Smooth muscle cell (in vitro differentiated cells): ENCODE measurements at regions not wholly inside any gene's neighbourhood (a gene's known extent, or its start where the extent isn't known, plus 50 kb on each side); places are given as distances from the start of the nearest gene placed in this dataset.

Experiments used
- DNase-seq: peaks from one replicate; lab custom pipeline; 2025; ENCODE audit not compliant: unreplicated experiment; lab: John Stamatoyannopoulos, UW
- H2AFZ ChIP-seq: fragments of 200-600 bp; sonication (generic); 2 replicates; pipeline ENCODE4 v1.6.0; 2016; ENCODE audit warnings: antibody characterized with exemption, low read depth, mild to moderate bottlenecking
- H3F3A ChIP-seq: fragments of 200-600 bp; sonication (generic); 2 replicates; pipeline ENCODE4 v1.6.0; 2017; ENCODE audit warnings: antibody characterized with exemption, low read depth
- H3K27ac ChIP-seq: fragments of 200-600 bp; sonication (generic); 2 replicates; pipeline ENCODE4 v1.5.1; 2016; ENCODE audit warnings: low read depth, mild to moderate bottlenecking
- H3K27me3 ChIP-seq: fragments of 200-600 bp; sonication (generic); 2 replicates; pipeline ENCODE4 v1.6.1; 2016; ENCODE audit warnings: low read depth, mild to moderate bottlenecking
- H3K36me3 ChIP-seq: fragments of 200-600 bp; sonication (generic); 2 replicates; pipeline ENCODE4 v1.5.1; 2016; ENCODE audit warnings: low read depth
- H3K4me1 ChIP-seq: fragments of 200-600 bp; sonication (generic); 2 replicates; pipeline ENCODE4 v1.5.1; 2016; ENCODE audit warnings: low read depth
- H3K4me2 ChIP-seq: fragments of 200-600 bp; sonication (generic); 2 replicates; pipeline ENCODE4 v1.6.0; 2016; ENCODE audit warnings: mild to moderate bottlenecking
- H3K4me3 ChIP-seq: fragments of 200-600 bp; sonication (generic); 2 replicates; pipeline ENCODE4 v1.5.1; 2016; ENCODE audit warnings: mild to moderate bottlenecking
- H3K79me2 ChIP-seq: fragments of 200-600 bp; sonication (generic); 2 replicates; pipeline ENCODE4 v1.6.0; 2016; ENCODE audit warnings: low read depth, mild to moderate bottlenecking
- H3K9ac ChIP-seq: fragments of 200-600 bp; sonication (generic); 2 replicates; pipeline ENCODE4 v1.6.0; 2016; ENCODE audit warnings: low read depth
- H3K9me3 ChIP-seq: fragments of 200-600 bp; sonication (generic); replicated peaks from 2 replicates; pipeline ENCODE4 v1.5.1; 2016; ENCODE audit warnings: low read depth
- H4K20me1 ChIP-seq: fragments of 200-600 bp; sonication (generic); 2 replicates; pipeline ENCODE4 v1.6.0; 2016; ENCODE audit warnings: low read depth
- WGBS: methylation state at CpG from one replicate; pipeline ENCODE4 v1.1.7; 2016; ENCODE audit warnings: low lambda C conversion rate; 5-methylcytosine and 5-hydroxymethylcytosine counted together
- TF ChIP-seq, protein P1 (sequence below): fragments of 200-600 bp; sonication (generic); IDR thresholded peaks from 2 replicates; pipeline ENCODE4 v1.5.1; 2017; ENCODE audit warnings: borderline replicate concordance, mild to moderate bottlenecking, antibody characterized with exemption; ENCODE audit not compliant: insufficient read depth, poor library complexity, severe bottlenecking

DNA sequence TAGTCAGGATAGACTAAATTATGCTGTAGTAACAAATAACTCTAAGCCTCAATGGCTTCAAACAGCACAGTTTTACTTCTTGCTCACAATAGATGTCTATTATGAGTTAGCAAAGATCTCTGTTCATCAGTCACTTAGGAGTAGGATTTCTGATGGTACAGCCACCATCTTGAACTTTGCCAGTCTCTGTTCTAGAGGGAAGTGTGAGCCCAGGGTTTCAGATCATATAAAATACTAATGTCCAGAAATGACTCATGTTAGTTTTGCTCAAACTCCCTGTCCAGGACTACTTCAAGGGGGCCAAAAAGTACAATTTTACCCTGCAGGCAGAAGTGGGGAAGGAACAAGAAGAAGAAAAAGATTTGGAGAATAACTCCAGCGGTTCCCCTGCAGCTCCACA, 77.1 kb upstream of the LSM6 start:
- no peaks in the 10 kb centered on the region for H4K20me1 ChIP-seq
- H3F3A ChIP-seq: no peaks in the 10 kb centered on the region
- no peaks in the 10 kb centered on the region for H3K27me3 ChIP-seq
- H2AFZ ChIP-seq: no peak overlapping the region
- H3K9me3 ChIP-seq: no peaks in the 10 kb centered on the region
- H3K4me1 ChIP-seq: no peaks in the 10 kb centered on the region
- 93% methylated on average over 1 of the region's 1 CpG for WGBS
- H3K4me3 ChIP-seq: no peak overlapping the region
- H3K4me2 ChIP-seq: no peak overlapping the region
- no peak overlapping the region for H3K9ac ChIP-seq
- TF ChIP-seq, protein P1, sequence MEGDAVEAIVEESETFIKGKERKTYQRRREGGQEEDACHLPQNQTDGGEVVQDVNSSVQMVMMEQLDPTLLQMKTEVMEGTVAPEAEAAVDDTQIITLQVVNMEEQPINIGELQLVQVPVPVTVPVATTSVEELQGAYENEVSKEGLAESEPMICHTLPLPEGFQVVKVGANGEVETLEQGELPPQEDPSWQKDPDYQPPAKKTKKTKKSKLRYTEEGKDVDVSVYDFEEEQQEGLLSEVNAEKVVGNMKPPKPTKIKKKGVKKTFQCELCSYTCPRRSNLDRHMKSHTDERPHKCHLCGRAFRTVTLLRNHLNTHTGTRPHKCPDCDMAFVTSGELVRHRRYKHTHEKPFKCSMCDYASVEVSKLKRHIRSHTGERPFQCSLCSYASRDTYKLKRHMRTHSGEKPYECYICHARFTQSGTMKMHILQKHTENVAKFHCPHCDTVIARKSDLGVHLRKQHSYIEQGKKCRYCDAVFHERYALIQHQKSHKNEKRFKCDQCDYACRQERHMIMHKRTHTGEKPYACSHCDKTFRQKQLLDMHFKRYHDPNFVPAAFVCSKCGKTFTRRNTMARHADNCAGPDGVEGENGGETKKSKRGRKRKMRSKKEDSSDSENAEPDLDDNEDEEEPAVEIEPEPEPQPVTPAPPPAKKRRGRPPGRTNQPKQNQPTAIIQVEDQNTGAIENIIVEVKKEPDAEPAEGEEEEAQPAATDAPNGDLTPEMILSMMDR: no peak
- no peaks in the 10 kb centered on the region for H3K36me3 ChIP-seq
- H3K27ac ChIP-seq: no peak overlapping the region
- no peak for DNase-seq
- H3K79me2 ChIP-seq: no peaks in the 10 kb centered on the region

DNA sequence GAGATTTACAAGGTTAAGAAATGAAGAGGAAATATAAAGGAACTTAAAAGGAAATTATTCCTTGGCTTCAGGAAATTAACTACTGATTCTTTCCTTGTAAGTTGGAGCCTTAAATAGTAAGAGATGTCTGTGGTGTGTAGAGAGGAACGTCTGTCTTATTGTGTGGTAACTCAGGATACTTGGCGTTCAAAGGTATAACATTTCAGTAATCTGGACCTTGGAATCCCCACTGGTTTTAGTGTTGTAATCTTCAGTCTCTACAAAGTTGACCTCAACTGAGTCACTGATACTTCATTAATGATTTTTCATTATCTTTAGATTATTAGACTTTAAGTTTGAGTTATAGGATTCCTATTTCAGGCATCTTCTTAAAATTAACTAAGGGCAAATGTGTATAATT, 79.1 kb upstream of the LSM6 start:
- Histone ChIP-seq H3K27ac (no peak overlapping the region), H3K4me3 (no peak overlapping the region), H3K4me1 (no peaks in the 10 kb centered on the region), H3K36me3 (no peaks in the 10 kb centered on the region), H3K79me2 (no peaks in the 10 kb centered on the region), H3K4me2 (no peak overlapping the region), H3K9me3 (no peaks in the 10 kb centered on the region), H4K20me1 (no peaks in the 10 kb centered on the region), H2AFZ (no peak overlapping the region), H3K27me3 (no peaks in the 10 kb centered on the region), H3K9ac (no peak overlapping the region), H3F3A (no peaks in the 10 kb centered on the region)
- DNase-seq: no peak
- TF ChIP-seq, protein P1: no peak
- 84% methylated on average over 2 of the region's 2 CpGs for WGBS

DNA sequence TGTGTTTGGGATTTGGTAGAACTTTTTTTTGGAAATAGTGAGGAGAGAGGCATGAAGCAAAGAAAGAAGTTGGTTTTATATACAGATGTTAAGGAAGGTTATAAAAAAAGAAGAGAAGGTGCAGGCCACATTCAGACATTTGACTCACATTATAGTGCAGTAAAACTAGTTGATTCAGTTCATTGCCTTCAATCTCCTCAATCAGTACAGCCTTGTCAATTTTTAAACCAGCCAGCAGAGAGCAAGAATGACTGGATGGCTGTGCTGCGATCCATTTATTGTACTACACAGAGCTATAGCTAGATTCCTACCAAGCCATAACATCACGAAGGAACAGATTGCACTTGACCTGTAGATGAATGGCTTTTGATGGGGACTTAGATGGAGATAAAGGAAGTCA, 79.7 kb upstream of the LSM6 start:
- TF ChIP-seq, protein P1: no peak
- Histone ChIP-seq H3K9ac (no peak overlapping the region), H2AFZ (no peak overlapping the region), H3K4me3 (no peak overlapping the region), H3K4me2 (no peak overlapping the region), H3K79me2 (no peaks in the 10 kb centered on the region), H4K20me1 (no peaks in the 10 kb centered on the region), H3K36me3 (no peaks in the 10 kb centered on the region), H3K9me3 (no peaks in the 10 kb centered on the region), H3F3A (no peaks in the 10 kb centered on the region), H3K27me3 (no peaks in the 10 kb centered on the region), H3K4me1 (no peaks in the 10 kb centered on the region), H3K27ac (no peak overlapping the region)
- 100% methylated on average over 2 of the region's 2 CpGs for WGBS
- DNase-seq: no peak

DNA sequence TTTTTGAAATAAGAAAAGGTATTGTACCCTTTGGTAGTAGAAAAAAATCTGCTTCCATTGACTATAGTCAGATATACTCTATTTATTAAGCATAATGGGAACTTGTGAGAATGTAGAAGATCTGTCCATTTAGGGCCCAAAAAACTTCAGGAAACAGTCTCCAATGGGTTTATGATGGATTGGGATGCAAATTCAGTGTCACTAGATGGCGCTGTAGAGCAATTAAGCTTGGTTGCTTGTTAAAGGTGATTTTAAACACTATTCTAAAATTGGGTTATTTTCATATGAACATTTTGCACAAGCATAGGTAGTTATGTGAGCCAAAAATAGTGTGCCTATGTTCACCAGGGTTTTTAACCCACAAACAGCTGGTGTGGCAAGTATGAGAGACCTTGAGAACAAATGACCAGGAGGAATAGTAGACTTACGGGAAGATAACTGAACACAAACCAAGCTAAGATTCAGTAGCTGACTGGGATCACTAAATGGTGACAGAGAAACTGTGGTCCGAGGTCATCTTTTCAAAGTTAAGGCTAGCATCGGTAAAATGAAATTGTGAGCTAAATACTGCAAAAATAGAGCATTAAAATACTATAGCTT, 80.3 kb upstream of the LSM6 start:
- TF ChIP-seq, protein P1: peak; percentile 74
- no peak for DNase-seq
- Histone ChIP-seq H3K27me3 (no peaks in the 10 kb centered on the region), H3F3A (no peaks in the 10 kb centered on the region), H3K4me1 (no peaks in the 10 kb centered on the region), H3K27ac (no peak overlapping the region), H3K36me3 (no peaks in the 10 kb centered on the region), H3K4me3 (no peak overlapping the region), H2AFZ (no peak overlapping the region), H3K79me2 (no peaks in the 10 kb centered on the region), H3K9me3 (no peaks in the 10 kb centered on the region), H3K4me2 (no peak overlapping the region), H4K20me1 (no peaks in the 10 kb centered on the region), H3K9ac (no peak overlapping the region)
- 52% methylated on average over 4 of the region's 4 CpGs for WGBS
